ENCODE measurements at regions not wholly inside any gene's neighbourhood (a gene's known extent, or its start where the extent isn't known, plus 50 kb on each side); places are given as distances from the start of the nearest gene placed in this dataset.
"Not testable (repeated sequence)": the region's sequence is repeated elsewhere in the genome, so short reads cannot be mapped to it uniquely, and the experiment has no call there.

- no peak for DNase-seq (ENCODE audit: low read depth)
Observed at GRCh38 chr15:79769069-79769481, 127.7 kb downstream of the MTHFS start.

GRCh38 chr15:79769933-79770759 is 126.7 kb downstream of the MTHFS start:
- no peak for DNase-seq (ENCODE audit: low read depth)

GRCh38 chr15:79773128-79773527 is 123.7 kb downstream of the MTHFS start:
- DNase-seq (ENCODE audit: low read depth): no peak

- DNase-seq (ENCODE audit: low read depth): no peak
Observed at GRCh38 chr15:79775821-79776220, 121.0 kb downstream of the MTHFS start.

- DNase-seq (ENCODE audit: low read depth): no peak
Observed at GRCh38 chr15:79777916-79778315, 118.9 kb downstream of the MTHFS start.

- DNase-seq (ENCODE audit: low read depth): no peak
Observed at GRCh38 chr15:79778378-79778990, 118.3 kb downstream of the MTHFS start.

- DNase-seq (ENCODE audit: low read depth): no peak
Observed at GRCh38 chr15:79779746-79780145, 117.1 kb downstream of the MTHFS start.

GRCh38 chr15:79782307-79782706 is 114.5 kb downstream of the MTHFS start:
- DNase-seq (ENCODE audit: low read depth): not testable (repeated sequence)

All from activated T-cell treated with anti-CD3 and anti-CD28 coated beads for 24 hours (primary cell).